NCI-H446 treated with DMSO at 0.1 percent for 48 hours (cell line): ENCODE measurements at regions not wholly inside any gene's neighbourhood (a gene's known extent, or its start where the extent isn't known, plus 50 kb on each side); places are given as distances from the start of the nearest gene placed in this dataset.

ENCODE experiments used
- DNase-seq: peaks from one replicate; lab custom pipeline; 2025; lab: John Stamatoyannopoulos, UW

GRCh38 chr3:189049458-189050236 is 122.1 kb upstream of the TPRG1 start:
- DNase-seq, result no peak

- no peak for DNase-seq
Observed at GRCh38 chr3:189053322-189053721, 118.4 kb upstream of the TPRG1 start.

DNA sequence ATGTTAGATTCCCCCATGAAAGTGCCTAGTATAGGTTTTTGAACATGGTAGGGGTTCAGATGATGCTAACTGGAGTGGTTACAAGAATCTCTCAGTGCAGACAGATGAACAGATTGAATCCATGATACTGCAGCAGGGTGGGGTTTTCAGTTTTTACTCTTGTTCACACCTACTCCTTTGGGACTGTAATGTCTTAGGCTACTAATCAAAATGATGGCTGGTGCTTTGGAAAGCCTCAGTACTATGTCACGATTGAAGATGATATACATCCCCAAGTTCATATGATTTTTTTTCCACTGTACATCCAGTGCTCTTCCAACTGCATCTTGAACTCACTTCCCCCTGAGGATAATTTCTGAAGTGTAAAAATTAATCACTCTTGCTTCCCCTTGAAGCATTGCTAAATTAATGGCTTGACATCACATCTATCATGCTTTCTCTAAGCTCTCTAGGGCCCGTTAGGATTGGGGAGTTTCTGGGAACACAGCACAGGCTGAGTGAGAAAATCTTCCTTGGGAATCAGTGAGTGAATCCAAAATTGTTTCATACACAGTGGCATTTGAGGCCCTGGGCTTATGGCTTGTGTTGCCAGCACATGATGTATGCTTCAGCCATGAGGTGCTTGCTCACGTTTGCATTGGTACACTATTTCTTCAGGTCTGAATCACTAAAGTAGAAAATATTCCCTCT is 115.0 kb upstream of the TPRG1 start:
- DNase-seq, result no peak

DNA sequence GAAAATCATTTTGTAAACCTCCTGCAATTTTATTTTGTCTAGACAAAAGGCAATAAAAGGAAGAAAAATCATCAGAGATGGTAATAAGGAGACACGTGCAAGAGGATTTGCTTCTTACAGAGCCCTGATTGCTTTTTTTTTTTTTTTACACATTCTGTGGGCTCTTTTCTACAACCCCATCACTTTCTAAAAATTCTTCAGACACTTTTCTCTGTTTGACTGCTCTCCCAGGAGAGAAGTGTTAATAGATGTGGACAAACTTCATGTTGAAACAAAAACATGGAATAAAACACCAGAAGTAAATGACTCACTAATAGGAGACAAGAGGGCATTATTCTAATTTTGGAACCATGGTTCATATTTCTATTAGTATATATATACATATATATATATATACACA is 114.4 kb upstream of the TPRG1 start:
- no peak for DNase-seq

DNA sequence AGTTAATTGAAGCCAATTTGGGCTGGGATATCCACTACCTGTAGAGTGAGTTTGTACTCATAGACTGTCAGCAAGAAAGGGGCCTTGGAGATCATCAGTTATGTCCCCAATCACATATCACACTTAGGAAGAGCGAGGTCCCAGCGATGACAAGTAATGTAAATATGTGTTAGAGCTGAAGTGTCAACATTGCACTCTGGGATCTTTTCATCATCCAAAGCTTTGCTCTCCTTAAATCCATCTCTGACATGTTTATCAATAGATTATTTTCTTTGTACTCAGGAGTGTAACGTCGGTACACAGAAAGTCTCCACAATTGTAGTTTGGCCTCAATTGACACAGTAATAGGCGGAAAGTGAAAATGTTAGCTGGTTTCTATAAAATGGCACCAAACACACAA is 113.7 kb upstream of the TPRG1 start:
- DNase-seq, result no peak

- no peak for DNase-seq
Observed at GRCh38 chr3:189070965-189071364, 100.8 kb upstream of the TPRG1 start.

- DNase-seq, result no peak
Observed at GRCh38 chr3:189071446-189071845, 100.3 kb upstream of the TPRG1 start.

- DNase-seq, result peak; percentile 75
Observed at GRCh38 chr3:189076449-189076848, 95.3 kb upstream of the TPRG1 start.

GRCh38 chr3:189080745-189081144 is 91.0 kb upstream of the TPRG1 start:
- no peak for DNase-seq

DNA sequence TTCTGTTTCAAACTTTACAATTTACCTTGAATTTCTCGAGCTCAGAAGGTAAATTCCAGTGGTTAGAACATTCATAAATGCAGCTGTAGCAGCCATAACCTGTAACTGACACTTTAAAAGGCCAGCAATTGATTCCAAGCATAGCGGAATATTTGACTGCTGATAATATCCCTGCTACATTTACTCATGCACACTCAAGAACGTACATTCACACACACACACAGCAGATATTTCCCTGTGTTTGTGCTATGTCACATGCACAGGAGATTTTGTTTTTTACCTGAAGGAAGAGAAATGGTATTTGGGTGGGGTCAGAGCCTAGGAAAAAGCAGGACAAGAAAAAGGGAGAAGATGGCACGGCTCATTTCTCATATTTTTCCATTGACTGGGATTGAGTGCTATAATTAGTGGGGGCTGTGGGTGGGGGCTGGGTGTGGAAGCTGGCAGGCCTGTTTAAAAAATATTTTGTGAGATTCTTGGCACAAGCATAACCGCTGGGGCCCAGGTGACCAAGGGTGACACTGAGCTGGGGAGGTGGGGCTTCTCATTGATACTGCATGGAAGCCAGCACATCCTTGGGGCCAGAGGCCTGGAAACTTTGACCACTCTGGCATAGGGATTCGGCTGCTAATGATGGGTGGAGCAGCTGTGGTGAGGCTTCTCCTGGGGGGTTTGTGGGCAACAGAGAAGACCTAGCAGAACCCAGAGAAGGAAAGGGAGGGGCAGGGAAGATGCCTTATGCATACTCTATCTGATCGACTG is 88.9 kb upstream of the TPRG1 start:
- no peak for DNase-seq

DNA sequence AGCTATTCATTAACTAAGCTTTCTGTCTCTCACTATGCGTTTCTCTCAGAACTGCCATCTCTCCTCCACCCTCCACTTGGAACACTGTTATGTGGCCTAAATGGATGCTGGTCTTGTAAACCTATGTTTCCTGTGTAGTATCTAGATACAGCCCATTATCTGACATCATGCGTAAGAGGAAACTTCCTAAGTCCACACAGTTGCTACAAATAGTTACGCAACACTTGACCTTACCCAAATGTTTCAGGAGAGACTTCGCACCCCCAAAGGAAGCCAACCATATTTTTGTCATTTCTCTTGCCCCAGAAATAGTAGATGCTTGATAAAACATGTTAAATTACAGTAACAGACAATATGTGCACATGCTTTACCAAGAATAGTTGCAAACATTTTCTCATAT is 87.2 kb upstream of the TPRG1 start:
- no peak for DNase-seq

DNA sequence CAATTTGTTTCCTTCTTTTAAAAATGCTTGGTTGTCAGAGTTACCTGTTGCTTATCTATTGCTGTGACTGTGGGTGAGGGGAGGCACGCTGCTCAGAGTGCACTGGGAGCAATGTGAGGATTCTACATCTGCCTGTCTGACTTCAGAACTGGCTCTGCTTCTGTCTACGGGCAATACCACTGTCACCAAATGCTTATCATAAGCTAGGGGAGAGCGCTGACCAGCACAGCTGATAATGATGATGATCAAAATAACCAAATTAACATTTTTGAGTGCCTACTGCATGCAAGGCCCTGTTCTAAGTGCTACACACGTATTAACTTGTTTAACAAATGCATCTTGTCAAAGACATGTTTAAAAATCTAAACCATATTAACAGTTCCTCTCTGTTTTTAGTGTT is 79.2 kb upstream of the TPRG1 start:
- DNase-seq, result no peak

DNA sequence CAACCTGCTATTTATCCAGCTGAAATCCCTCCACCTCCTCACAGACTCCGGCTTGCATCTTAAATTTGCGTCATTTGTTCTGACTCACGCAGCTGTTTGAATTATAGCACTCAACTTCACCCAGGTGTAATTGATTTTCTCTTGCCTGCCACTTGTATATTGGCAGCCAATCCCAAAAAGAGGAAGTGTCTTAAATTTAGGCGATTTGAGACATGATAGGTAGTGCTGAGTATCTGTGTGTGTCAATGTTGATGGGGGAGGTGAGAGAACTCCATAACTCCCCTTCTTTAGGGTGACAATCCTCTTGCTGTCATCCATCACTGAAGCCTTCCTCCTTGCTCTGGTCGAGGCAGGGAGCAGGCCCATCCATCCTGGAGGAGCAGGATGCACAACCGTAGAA is 77.2 kb upstream of the TPRG1 start:
- no peak for DNase-seq

GRCh38 chr3:189096092-189096491 is 75.7 kb upstream of the TPRG1 start:
- DNase-seq, result no peak

- DNase-seq, result no peak
Observed at GRCh38 chr3:189099031-189099471, 72.7 kb upstream of the TPRG1 start.

DNA sequence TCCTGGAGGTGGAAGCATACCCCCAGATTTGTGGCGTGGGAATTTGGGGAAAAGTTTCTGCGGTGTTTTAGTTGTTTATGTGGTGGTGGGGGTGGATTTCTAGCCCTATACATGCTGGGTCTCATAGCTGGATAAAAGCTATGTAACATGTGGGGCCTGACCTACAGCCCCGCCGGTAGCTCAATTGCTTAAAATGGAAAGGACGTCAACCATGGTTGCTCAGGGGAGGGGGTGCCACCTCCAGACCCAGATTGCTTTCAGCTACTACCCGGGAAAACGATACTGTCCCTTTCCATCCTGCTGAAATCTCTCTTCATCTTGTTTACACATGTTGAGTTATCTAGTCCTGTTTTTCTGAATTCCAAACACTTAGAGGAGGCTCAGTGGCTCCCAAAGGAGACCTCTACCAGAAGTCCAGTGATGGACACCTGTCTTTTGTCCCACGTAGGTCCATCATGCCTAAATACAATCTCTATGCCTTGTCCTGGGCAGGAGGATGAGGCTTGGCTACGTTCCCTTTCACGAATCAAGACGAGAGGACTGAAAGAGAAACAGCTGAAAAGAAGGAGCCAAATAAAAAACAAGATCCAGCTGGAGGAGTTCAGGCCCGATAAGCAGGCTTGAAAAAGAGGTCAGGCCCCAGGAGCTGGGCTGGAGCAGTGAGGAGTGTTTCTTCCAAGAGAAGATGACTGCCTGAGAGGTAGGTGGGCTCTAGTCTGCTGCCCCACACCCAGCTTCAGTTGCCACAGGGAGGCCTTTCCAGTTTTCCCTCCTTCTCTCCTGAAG is 72.1 kb upstream of the TPRG1 start:
- DNase-seq, result no peak

DNA sequence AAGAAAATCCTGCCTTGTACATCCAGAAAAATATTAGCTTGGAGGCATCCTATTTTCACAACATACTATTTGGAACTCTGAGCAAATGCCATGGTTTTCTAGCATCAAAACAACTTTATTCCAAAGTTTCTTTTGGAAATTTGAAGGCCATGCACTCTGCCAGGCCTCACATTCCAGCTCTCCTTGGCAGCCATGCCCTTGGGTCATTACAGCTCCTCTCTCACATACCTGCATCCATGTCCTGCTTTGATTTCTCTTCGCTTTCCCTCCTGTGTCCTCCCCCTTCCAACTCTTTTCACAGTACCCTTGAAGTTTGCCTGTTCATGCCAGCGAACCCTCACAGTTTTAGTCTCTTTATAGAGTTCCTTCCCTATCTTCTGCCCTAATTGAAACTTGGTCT is 70.9 kb upstream of the TPRG1 start:
- DNase-seq, result no peak

GRCh38 chr3:189101594-189101993 is 70.2 kb upstream of the TPRG1 start:
- DNase-seq, result no peak

GRCh38 chr3:189103208-189103607 is 68.6 kb upstream of the TPRG1 start:
- DNase-seq, result no peak

DNA sequence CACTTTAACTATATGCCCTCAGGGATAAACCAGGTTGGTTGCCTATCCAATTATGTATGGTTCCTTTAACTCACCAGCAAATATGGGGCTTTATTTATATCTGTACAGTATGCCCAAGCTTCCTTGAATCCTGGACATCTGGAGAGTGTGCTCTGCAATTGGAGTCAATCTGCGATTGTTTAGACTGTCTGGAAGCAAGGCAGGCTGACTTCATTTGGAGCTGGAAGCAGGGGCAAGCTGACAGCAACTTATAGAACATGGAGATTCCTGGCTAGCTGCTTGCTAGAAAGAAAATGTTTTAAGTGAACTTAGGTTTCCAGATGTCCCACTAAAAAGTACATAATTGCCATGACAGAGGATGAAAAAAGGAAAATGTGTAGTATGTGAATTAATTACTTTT is 63.7 kb upstream of the TPRG1 start:
- DNase-seq, result peak; percentile 73

DNA sequence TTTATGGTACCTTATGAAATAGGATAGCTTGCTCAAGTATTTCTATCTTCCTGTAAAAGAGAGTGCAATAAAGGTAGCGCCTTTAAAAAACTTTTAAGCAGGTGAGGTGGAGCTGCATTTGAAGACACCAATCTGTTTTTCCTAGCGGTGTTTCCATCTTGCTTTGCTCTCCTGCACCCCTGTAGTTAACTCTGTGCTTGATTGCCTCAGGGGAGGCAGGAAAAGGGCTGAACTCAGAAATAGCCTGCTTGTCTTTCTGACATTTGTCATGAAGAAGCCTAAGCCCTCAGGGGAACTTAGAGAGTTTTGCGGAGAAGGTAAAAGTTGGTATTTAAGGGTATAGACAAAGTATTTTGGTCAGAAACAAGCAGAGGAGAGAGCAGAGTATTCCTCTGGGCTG is 63.0 kb upstream of the TPRG1 start:
- no peak for DNase-seq

DNA sequence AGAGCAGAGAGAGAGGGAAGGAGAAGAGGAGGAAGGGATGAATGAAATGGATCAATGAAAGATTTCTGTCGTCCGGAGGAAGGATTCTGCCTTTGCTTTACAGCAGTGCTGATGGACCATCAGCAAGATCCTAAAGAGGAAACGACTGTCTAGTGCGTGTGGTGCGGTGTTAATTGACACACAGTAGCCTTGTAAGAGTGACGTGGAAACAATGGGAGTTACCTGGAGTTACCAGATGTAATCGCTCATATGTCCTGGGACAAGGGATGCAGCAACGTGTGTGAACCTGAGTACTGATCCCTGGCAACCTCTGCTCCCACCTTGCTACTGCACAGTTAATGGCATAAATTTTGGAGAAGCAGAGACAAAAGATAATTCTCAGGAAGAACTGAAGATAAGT is 62.6 kb upstream of the TPRG1 start:
- DNase-seq, result no peak
